GM19452 (cell line): ENCODE measurements at regions not wholly inside any gene's neighbourhood (a gene's known extent, or its start where the extent isn't known, plus 50 kb on each side); places are given as distances from the start of the nearest gene placed in this dataset.

ENCODE experiments used
- ATAC-seq: cut with Tn5 transposase; IDR thresholded peaks from one replicate; pipeline ENCODE4 v1.9.1; 2021; ENCODE audit not compliant: unreplicated experiment

DNA sequence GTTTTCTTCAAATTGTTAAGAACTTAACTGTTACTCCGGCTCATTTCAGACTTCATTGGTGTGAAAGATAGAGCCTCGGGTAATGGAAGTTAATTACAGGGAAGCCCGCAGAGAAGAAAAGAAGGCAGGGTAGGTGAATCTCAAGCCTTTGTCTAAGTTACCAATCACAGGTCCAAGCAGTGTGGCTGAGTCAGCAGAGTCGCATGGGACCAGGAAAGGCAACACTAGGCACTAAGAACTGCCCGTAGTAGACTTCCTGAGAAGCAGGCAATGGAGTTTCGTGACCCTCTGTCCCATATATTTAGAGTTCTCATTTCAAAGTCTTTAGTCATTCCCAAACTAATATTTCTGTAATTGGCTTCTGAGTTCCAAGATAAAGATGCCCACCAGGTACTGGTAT, 122.9 kb upstream of the STT3B start:
- ATAC-seq: no peak

DNA sequence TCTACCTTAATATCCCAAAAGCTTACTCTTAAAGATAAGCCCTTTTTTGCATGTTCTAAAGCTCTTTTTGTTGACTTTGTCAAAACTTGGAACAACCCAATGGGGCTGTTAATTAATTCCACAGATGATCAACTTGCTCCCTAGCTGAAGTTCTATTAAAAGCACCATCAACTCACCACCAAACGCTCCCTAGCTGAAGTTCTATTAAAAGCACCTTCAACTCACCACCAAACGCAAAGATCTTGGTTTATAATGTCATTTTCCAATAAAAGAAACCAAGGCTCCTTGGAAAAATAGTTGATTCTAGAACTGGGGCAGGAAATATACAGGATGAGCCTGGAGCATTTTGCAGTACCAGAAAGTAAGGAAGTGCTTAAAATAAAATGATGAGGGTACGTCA, 122.3 kb upstream of the STT3B start:
- ATAC-seq: no peak

DNA sequence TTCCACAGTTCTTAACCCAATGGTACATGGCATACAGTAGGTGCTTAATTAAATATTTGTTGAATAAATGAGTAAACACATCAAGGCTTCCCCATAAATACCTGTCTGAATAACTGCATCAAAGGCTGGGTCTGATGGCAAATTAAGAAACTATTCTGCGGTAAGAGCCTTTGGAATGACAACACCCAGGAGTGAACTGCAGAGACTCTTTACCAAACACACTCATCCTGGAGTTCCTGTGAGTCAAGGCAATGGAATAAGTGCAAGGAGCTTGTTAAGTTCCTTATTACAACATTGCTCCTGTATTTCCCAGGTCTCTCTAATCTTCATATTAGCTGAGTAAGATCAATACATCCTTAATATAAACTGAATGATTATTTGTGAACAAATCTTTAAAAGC, 119.9 kb upstream of the STT3B start:
- no peak for ATAC-seq

DNA sequence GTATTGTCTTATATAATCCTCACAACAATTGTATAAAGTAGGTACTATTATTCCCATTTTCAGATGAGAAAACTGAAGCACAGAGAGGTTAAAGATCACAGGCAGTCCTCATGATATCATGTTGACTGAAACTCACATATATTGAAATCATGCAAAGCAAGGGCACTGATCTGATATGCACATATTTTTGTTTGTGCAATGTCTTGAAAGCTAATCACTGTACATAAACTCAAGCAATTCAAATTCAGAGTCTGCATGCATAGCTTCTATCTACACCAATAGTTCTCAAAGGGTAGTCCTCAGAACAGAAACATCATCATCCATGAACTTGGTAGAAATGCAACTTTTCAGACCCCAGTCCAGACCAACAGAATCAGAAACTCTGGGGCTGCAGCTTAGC, 119.2 kb upstream of the STT3B start:
- ATAC-seq: no peak

DNA sequence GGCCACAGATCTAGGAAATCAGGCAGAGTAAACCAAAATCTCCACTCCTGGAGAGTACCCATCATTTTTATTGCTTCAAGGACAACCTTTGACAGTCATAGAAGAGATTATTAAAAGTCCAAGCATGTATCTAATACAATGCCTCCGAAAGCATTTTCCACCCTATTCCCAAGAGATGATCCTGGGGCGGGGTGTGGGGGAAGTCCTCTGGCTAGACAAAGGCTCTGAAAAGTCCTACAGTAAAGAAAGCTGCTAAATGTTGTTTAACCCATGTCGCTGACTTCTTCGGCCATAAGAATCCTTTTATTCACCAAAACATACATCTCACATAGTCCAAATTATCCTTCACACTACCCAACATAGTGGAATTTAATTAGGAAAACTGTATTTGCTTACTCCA, 115.7 kb upstream of the STT3B start:
- ATAC-seq: no peak

DNA sequence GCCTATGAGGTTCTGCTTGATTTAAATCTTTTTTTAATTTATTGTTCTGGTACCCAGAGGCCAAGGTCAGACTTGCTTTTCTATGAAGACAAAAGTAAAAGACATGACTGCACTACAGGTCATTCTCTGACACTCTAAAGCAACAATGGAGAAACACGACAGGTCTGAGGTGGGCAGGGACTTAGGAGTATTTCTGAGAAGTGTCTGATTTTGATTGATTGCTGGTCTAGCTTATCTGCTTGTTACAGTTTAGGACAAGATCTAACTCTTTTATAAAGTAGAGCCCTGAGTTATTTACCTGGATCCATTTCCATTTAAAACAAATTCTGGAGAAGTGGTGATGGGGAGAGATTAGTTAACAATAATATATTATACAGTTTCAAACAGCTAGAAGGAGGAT, 115.2 kb upstream of the STT3B start:
- no peak for ATAC-seq

DNA sequence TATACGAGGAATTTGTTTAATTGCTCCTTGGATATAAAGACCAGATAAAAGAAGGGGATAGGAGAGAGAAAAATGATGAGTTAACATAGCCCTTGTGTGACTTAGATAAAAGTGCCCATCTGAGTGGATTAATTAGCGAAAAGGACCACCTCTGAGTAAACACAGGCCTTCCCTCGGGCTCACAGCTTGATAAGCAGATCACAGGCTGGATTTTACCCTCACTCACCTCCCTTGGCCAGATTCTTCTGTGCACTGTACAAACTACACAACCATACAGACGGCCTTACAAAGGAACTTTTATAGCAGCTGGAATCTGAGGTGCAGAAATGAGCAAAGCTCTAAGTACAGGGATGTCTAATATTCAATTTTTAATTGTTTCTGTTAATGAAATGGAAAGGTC, 112.4 kb upstream of the STT3B start:
- no peak for ATAC-seq

DNA sequence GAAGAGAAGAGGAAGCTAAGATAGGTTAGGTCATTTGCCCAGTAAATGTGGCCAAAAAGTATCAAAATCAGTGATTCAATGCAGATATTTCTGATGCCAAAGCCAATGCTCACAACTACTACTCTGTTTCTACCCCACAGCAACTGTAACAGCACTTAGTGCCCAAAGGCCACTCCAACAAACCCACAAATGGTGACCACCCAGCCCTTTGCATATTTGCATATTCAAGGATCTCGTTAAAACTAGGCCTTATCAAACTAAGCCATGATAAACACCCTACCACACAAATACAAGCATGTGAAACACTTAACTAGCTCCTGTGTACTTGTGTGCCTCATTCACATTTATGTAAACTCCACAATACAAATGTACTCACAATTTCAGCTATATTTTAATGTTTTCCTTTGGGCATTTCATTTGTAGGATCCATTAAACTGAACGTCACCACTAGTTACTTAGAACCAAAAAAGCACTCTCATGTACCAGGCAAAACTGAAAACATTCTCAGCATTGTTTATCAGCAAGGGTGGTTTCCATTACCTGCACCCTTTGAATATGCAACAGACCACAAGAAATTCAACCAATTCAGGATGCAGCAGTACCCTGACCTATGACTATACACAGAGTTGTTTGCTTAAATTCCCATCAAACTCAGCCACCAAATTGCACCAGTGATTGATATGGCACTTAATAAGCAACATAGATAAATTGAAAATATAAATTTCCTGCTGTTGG, 111.2 kb upstream of the STT3B start:
- ATAC-seq: no peak

DNA sequence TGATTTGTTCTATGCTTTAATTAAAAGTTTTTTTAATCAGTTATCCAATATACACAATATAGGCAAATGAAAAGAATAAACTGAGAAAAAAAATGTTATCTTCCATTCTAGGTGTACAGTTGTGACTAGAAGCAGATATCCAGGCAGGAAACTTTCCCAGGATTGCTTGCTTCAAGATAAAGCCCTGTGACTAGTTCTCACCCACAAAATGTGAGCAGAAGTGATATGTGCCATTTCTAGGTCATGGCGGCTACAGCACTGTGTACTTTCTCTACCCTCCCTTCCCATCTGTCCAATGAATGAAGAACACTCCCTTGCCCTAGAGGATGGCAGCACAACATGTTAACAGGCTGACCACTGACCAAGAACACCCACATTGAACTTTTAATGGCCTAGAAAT, 110.5 kb upstream of the STT3B start:
- ATAC-seq: no peak

DNA sequence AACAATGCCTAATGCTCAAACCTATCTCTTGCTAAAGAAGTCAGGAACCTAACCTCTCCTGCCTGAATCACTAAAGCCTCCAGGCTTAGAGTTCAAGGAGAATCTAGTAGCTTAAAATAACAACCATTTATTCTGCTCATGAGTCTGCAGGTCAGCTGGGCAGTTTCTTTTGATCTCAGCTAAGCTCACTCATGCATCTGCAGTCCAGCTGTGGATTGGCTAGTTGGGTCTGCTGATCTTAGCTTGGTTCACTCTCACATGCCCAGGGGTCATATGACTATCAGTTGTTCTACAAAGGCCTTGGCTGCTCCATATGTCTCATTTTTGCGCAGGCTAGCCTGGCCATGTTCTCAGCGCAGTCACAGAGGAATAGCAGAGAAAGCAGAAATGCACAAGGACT, 109.2 kb upstream of the STT3B start:
- no peak for ATAC-seq

DNA sequence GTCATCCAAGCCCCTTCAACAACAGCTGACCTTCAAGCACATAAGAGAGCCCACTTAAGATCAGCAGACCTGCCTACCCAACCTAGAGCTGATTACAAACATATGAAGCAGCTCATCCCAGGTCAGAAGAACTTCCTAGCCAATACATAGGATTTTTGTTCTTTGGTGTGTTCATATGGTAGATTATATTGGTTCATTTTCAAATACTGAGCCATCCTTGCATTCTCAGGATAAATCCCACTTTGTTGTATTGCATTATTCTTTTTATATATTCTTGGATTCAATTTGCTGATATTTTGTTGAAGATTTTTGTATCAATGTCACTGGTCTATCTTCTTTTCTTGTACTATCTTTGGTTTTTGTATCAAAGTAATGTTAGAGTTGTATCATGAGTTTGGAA, 107.3 kb upstream of the STT3B start:
- ATAC-seq: no peak

DNA sequence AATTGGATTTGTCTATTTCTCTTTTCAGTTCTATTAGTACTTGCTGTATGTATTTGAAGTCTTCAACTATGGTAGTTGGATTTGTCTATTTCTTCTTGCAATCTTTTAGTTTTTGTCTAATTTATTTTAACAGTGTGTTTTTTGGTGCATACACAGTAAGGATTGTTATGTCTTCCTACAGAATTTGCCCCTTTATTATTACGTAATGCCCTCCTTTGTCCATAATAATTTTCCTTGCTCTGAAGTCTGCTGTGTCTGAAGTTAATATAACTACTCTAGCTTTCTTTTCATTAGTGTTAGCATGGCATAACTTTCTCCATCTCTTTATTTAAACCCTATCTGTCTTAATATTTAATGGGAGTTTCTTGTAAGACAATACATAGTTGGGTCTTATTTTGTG, 105.1 kb upstream of the STT3B start:
- no peak for ATAC-seq

DNA sequence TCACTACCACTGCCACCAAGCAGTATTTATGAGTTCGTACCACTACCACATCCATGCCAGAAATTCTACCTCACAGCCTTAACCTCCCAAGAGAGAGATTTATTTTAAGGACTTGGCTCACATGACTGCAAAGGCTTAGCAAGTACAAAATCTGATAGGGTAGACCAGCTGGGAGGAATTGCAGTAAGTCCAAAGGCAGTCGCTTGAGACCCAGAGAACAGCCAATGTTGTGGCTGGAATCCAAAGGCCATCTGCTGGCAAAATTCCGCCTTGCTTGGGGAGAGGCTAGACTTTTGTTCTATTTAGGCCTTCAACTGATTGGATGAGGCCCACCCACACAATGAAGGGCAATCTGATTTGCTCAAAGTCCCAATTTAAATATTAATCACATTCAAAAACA, 101.4 kb upstream of the STT3B start:
- ATAC-seq: no peak

DNA sequence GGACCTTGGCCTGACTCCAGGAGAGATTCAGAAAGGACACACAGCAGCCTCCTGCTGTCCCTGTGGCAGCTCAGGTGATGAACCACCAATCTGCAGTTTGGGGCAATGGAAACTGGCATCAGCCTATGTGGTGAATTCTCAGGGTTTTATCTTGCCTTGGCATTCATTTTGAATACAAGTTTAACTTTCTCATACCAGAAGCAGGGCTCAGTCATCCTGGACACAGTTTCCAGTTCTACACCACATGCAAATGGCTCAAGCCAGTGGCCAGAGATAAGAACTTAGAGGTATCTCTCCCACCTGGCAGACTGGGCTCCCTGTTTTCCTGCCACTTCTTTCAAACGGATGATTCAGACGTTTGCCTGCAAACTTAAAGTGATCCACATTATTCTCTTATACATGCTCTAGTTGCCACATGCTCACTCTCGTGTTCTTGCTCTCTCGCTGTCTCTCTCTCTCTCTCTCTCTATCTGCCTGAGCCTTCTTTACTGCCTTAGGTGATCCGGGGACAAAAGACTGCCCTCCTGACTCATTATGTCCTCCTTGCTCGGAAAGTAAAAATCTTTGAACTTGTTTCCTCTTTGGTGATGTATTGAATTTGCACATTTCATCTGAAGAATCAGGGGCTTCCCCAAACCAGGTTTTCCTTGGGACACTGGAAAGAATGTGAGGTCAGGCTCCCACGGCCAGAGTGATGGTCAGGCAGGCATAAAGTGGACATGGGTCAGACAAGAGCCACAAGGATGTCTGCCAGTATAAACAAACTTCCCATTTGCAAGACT, 99.6 kb upstream of the STT3B start:
- ATAC-seq: no peak

DNA sequence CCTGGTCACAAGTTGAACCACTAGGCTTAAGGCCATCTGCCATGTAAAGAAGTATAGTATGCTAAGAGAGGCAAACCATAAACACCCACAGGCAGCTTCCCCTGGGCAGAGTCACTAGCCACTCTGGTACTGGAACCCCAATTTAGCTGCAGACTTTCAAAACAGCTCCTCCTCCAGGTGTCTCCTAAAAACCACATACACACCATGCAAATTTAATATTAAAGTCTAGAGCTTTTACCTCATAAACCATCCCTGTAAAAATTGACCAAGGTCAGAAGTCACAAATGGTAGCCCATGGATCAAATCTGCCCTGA, 99.1 kb upstream of the STT3B start:
- no peak for ATAC-seq

DNA sequence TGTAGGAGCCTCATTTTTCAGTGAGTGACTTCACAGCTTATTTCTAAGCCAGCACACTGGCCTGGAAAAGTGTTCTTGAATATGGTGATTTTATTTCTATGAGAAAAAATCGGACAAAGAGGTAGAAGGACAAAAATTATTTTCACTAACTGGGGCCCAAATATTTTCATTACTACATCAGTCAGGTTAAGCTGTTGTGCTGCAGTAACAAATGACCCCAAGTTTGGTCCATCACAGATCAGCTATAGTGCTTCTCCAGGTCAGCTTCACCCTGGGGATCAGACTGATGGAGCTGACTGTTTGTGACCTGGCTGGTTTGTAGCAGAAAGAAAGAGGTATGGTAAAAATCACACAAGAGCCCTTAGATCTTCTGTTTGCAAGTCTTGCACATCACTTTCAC, 97.9 kb upstream of the STT3B start:
- no peak for ATAC-seq

DNA sequence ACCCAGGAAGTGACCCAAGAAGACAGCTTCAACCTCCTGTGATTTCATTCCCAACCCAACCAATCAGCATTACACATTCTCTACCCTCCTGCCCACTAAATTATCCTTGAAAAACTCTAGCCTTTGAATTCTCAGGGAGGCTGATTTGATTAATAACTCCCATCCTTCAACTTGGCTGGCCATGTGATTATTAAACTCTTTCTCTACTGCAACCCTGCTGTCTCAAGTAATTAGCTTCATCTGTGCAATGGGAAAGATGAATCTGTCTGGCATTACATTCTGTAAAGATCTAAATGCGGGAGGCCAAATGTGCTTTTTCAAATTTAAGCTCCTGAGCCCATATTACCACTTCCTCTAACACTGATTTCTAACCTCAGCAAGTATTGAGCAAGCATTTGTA, 95.9 kb upstream of the STT3B start:
- ATAC-seq: no peak

DNA sequence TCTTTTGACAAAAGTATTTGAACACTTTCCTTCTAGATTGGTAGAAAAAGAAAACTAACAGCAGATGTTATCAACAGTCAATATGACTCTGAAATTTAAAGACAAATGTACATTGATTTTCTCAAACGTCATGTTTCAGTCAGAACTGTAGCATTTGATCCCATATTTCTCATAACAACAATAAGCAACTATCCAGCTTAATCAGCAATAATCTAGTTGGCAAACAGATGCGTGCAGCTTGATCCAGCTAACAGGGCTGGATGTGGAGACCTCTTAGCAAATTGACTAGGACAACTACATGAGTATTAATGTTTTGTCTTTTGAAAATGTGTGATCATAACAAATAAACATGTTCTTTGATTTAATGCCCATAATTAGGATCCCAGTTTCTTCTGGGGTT, 94.0 kb upstream of the STT3B start:
- ATAC-seq: no peak

DNA sequence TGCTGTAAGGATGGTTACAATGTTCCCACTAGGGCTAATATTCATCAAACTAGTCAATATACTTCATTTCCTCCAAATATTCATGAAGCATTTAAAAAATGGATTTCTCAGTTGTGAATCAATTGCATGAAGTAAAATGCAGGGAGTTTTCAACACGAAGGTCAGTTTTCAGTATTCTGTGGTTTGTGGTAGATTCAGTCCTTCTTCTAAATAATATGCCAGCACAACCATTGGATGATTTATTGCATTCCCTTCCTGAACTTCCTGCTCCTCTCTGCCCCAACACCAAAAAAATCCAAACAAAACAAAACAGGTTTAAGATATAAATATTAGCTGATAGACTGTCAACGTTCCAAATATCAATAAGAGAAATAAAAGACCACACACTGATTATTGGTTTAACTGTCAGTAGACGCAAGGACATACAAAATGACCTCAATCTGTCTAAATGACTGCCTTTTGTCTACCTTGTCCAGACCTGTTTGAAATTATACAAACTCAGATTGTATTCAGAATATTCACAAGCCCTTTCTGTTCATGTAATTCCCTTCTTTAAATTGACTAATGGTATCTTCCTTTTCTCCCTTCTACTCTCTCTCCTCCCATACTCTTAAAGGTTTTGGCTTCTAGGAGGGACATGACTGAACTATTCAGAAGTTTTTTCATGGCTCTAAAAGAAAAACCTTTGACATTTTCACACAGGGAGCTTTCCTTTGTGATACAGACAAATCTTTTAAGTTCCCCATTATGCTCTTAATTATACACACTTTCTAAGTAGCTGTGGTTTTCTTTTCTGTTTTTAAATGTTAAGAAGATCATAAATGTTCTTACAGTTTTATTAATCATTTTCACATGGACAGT, 92.6 kb upstream of the STT3B start:
- ATAC-seq: no peak

DNA sequence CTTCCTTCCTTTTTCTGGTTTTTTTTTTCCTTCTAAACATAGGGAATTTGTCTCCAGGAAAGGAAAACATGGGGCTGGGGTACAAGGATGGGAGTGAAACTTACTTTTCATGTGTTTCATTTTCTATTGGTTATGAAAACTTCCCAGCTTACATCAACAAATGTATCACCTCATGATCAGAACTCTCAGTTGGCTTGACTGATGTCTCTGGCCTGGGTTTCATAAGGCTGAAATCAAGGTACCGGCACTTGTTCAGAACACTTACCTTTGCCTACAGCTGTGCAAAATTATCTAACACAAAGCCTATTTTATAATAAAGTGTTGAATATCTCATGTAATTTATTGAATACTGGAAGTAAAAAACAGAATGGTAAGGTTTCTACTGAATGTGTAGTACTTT, 91.8 kb upstream of the STT3B start:
- ATAC-seq: no peak

DNA sequence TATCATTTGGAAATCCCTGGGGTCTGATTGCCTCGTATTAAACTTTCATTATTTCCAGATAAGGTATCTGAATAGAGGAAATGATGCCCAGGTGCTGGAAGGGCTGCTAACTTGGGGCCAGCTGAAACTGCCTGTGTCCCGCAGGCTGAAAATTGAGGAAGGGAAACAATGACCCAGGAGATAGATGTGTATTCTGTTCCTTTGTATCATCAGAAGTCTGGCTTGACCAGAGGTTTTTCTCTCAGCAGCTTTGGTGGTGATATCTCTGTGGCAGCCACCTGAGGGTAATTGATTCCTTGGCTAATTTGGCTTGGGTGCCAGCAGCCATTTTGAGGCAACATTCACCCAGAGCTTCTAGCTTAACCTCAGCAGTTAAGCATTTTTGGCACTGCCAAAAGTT, 90.0 kb upstream of the STT3B start:
- ATAC-seq: no peak
